Bronchial epithelial cell (primary cell): ENCODE measurements at regions not wholly inside any gene's neighbourhood (a gene's known extent, or its start where the extent isn't known, plus 50 kb on each side); places are given as distances from the start of the nearest gene placed in this dataset.

Experiments
- DNase-seq: peaks from one replicate; pipeline ENCODE4 v3.0.0-alpha.2; 2010; ENCODE audit warnings: low read depth
- FAIRE-seq: peaks from 2 replicates; lab custom pipeline; 2011; peaks lifted over from hg19 to GRCh38; lab: Jason Lieb, UNC
- H3K27me3 ChIP-seq: 2 replicates; pipeline ENCODE4 v1.5.1; 2011; ENCODE audit warnings: low read length; ENCODE audit not compliant: control insufficient read depth, insufficient read depth
- H3K36me3 ChIP-seq: 2 replicates; pipeline ENCODE4 v1.5.1; 2011; ENCODE audit warnings: low read length; ENCODE audit not compliant: control insufficient read depth, insufficient read depth
- H3K4me3 ChIP-seq: 2 replicates; pipeline ENCODE4 v1.5.1; 2011; ENCODE audit warnings: mild to moderate bottlenecking, low read depth, low read length, control low read depth
- TF ChIP-seq, protein P1 (sequence below): IDR thresholded peaks from 2 replicates; pipeline ENCODE4 v1.5.1; 2011; ENCODE audit warnings: mild to moderate bottlenecking, moderate library complexity, low read length, control low read depth, inconsistent platforms; ENCODE audit not compliant: insufficient read depth, severe bottlenecking

DNA sequence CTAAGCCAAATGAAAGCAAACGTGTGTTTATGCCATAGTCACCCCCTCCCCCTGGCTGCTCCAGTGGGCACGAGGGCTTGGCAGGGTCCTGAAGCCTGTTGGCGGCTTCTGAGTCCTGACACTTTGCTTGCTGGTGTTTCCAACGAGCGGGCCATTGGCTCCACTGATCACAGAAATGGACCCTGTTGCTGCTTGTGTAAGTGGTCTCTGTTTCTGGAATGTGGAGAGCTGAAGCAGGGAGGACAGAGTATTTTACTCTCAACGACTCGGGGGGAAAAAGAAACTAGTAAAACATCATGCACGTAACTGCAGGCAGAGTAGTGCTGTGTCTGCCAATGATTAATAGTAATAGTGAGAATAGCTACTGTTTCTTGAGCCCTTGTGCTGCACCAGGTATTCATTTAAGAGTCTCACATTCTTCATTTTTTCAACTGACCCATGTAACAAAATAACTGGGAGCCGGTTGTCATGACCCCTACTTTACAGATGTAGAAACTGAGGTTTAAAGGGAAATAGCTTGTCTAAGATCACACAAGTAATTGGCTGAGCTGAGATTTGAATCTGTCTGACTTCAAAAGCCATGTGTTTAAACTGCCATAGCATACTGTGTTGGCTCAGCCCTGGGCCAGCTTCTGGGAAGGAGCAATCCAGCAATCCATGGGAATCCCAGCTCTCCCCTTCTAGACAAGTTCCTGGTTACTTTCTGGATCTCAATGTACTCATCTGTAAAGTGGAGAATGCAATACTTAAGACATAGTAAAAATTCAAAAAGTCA, 526.7 kb downstream of the INSC start:
- FAIRE-seq (no peak), DNase-seq (no peak)
- H3K4me3 ChIP-seq, result no peak overlapping the region
- TF ChIP-seq, protein P1, sequence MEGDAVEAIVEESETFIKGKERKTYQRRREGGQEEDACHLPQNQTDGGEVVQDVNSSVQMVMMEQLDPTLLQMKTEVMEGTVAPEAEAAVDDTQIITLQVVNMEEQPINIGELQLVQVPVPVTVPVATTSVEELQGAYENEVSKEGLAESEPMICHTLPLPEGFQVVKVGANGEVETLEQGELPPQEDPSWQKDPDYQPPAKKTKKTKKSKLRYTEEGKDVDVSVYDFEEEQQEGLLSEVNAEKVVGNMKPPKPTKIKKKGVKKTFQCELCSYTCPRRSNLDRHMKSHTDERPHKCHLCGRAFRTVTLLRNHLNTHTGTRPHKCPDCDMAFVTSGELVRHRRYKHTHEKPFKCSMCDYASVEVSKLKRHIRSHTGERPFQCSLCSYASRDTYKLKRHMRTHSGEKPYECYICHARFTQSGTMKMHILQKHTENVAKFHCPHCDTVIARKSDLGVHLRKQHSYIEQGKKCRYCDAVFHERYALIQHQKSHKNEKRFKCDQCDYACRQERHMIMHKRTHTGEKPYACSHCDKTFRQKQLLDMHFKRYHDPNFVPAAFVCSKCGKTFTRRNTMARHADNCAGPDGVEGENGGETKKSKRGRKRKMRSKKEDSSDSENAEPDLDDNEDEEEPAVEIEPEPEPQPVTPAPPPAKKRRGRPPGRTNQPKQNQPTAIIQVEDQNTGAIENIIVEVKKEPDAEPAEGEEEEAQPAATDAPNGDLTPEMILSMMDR, result no peak
- no peaks in the 10 kb centered on the region for H3K36me3 ChIP-seq
- peaks cover 1% of the 10 kb centered on the region for H3K27me3 ChIP-seq

DNA sequence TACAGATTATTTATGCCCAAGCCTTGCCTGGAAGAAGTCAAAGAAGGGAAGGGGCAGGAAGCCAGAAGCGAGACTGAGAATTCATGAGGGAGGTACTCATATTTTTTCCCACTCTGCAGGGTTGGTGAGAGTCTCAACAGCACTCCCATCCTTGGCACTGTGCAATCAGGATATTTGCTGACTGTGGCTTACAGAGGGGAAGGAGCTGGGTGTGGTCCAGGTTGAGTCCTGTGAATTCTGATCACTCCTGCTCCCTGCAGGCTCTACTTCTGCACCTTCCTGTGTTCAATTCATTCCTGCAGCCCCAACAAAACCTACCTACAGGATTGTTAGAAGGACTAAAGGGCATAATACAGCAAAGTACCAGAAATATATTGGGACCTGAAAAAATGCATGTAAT, 530.5 kb downstream of the INSC start:
- TF ChIP-seq, protein P1, result no peak
- peaks cover 1% of the 10 kb centered on the region for H3K27me3 ChIP-seq
- no peak for FAIRE-seq
- no peaks in the 10 kb centered on the region for H3K36me3 ChIP-seq
- DNase-seq, result no peak
- H3K4me3 ChIP-seq, result no peak overlapping the region

DNA sequence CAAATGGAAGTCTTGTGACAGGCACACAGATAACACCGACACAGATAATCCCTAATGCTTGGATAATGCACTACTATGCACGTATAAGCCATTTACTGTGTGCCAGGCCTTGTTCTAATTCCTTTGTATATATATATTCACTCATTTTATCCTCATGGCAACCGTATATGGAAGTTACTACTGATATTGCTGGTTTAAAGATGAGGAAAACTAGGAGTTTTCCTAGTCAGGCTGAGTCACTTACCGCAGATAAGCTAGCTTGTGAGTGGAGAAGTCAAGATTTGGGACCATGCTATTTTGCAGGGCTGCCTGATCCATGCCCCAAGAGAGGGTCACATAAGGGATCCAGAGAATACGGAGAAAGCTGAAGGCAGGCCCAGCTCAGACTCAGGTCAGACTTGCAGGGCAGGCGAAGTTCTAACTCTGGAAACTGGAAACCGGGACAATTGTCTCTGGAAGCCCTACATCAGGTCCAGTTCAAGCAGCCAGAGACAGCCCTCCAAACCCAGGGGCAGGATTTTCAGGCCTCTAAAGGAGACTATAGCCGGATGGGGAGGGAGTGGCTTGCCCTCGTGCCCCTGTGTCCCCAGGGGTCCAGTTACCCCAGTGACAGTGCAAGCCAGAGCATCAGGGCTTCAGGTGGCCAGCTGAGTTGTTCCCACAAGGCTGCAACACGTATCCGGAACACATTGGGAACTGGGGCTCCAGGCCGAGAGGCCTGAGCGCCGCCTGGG, 534.8 kb downstream of the INSC start:
- H3K4me3 ChIP-seq, result no peak overlapping the region

DNA sequence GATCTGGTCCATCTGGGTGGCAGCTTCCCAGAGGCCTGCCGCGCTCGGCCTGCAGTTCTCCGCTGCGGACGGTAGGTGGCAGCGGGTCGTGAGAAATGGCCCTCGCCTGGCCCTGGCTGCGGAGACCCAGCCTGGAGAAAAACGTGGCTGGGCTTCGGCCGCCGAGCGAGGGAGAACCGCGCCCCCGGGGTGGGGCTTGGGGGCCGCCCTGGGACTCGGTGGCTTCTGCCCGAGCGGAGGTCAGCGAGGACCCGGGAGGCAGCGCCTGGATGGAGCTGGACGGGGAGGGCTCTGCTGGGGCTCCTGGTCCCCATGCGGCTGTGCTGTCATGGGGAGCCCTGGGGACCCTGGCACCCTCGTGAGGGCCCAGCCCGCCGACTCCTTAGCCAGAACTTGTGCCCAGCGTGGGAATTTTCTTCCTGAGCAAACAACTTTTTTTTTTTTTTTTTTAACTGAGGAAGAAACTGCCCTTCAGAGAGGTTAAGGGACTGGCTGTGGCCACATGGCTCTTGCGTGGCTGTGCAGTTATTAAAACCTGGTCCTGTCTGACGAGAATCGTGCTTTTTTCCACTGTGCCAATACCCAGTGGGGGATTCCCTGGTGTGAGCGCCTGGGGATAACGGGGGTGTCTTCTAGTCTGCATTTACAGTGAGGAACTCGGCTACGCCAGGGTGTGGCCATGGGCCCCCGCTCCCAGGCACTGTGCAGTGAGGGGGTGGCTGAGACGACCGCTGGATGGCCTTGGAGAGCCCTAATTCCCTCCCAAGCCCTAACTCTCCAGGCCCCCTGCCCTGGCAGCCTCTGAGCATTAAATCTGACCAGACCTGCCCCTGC, 535.6 kb downstream of the INSC start:
- Histone ChIP-seq H3K4me3 (peak overlapping the region; percentile 38), H3K27me3 (no peaks in the 10 kb centered on the region), H3K36me3 (no peaks in the 10 kb centered on the region)
- FAIRE-seq (no peak), DNase-seq (peak; percentile 68)
- TF ChIP-seq, protein P1, result peak; percentile 99

More for the DNA sequence above, 534.8 kb downstream of the INSC start:
- FAIRE-seq (no peak), DNase-seq (no peak)
- H3K36me3 ChIP-seq, result no peaks in the 10 kb centered on the region
- TF ChIP-seq, protein P1, result no peak
- no peaks in the 10 kb centered on the region for H3K27me3 ChIP-seq

DNA sequence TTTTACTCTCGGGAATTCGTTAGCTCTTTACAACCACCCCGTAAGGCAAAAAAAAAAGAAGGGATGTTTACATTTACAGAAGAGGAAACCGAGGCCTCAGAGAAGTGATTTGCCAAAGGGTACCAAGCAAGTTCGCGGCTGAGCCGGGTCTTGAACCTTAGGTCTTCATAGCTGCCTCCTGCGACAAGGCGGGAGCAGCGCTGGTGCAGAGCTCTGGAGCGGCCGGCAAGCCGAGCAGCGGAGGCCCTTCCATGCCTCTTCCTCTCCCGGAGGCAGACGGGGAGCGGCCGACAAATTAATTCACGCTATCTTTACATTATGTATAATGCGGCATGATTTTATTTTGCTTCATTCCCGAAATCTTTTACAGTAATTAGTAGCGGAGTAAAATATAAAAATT, 536.3 kb downstream of the INSC start:
- FAIRE-seq, result no peak
- TF ChIP-seq, protein P1, result no peak
- no peak for DNase-seq
- no peaks in the 10 kb centered on the region for H3K27me3 ChIP-seq
- H3K36me3 ChIP-seq, result no peaks in the 10 kb centered on the region
- no peak overlapping the region for H3K4me3 ChIP-seq
